ENCODE measurements at regions not wholly inside any gene's neighbourhood (a gene's known extent, or its start where the extent isn't known, plus 50 kb on each side); places are given as distances from the start of the nearest gene placed in this dataset.

DNA sequence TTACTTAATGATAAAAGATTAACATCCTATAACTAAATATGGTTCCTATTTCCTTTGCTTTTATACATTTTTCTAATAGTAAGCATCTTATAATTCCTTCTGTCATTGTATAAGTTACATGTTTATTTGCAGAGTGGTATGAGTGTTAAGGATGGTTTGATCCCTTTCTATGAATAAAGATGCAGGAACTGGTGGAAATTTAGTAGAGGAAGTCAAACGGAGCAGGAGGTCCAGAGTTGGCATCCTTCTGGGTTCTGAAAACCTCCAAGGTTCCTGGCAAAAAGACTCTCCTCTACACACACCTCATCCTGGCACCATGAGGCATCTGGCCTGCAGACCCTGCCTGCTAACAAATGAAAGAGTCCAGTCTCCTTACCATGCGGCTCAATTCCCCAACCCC, 296.8 kb downstream of the SOX9 start:
- TF ChIP-seq POLR2A (IDR thresholded peaks at IDR 0.05), result no peak
- TF ChIP-seq, protein P1, sequence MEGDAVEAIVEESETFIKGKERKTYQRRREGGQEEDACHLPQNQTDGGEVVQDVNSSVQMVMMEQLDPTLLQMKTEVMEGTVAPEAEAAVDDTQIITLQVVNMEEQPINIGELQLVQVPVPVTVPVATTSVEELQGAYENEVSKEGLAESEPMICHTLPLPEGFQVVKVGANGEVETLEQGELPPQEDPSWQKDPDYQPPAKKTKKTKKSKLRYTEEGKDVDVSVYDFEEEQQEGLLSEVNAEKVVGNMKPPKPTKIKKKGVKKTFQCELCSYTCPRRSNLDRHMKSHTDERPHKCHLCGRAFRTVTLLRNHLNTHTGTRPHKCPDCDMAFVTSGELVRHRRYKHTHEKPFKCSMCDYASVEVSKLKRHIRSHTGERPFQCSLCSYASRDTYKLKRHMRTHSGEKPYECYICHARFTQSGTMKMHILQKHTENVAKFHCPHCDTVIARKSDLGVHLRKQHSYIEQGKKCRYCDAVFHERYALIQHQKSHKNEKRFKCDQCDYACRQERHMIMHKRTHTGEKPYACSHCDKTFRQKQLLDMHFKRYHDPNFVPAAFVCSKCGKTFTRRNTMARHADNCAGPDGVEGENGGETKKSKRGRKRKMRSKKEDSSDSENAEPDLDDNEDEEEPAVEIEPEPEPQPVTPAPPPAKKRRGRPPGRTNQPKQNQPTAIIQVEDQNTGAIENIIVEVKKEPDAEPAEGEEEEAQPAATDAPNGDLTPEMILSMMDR (IDR thresholded peaks at IDR 0.05), result no peak

Measured in Peyer's patch (tissue), 4 donors.